Activated T-cell treated with anti-CD3 and anti-CD28 coated beads for 1 hour (primary cell): ENCODE measurements at regions not wholly inside any gene's neighbourhood (a gene's known extent, or its start where the extent isn't known, plus 50 kb on each side); places are given as distances from the start of the nearest gene placed in this dataset.
"Not testable (repeated sequence)": the region's sequence is repeated elsewhere in the genome, so short reads cannot be mapped to it uniquely, and the experiment has no call there.

Experiments
- DNase-seq: peaks from one replicate; pipeline ENCODE4 v3.0.0-alpha.2; 2020; ENCODE audit warnings: low read depth

GRCh38 chr1:239112101-239112935 lies 274.1 kb upstream of the CHRM3 start:
- no peak for DNase-seq

- no peak for DNase-seq
Measured at GRCh38 chr1:239107676-239108075, 278.7 kb upstream of the CHRM3 start.

- not testable (repeated sequence) for DNase-seq
Measured at GRCh38 chr1:239106689-239107088, 279.7 kb upstream of the CHRM3 start.

- no peak for DNase-seq
Measured at GRCh38 chr1:239098400-239099037, 287.8 kb upstream of the CHRM3 start.

DNA sequence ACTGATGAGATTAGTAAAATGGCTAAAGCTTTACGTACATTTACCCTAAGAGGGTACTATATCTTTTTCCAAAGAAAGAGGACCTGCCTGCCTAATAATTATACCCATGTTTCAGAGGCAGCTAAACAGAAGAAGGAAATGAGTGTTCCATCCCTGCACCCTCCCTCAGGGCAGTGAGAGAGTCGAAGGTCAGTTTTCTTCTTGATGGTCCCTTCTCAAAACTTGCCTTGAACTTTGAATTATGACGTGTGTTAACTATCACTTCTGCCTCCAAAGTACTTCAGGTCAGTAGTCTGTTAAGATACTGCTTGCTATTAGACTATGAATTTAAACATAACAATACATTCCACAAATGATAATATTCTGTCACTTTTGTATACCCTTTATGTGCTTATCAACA lies 294.8 kb upstream of the CHRM3 start:
- DNase-seq = no peak

DNA sequence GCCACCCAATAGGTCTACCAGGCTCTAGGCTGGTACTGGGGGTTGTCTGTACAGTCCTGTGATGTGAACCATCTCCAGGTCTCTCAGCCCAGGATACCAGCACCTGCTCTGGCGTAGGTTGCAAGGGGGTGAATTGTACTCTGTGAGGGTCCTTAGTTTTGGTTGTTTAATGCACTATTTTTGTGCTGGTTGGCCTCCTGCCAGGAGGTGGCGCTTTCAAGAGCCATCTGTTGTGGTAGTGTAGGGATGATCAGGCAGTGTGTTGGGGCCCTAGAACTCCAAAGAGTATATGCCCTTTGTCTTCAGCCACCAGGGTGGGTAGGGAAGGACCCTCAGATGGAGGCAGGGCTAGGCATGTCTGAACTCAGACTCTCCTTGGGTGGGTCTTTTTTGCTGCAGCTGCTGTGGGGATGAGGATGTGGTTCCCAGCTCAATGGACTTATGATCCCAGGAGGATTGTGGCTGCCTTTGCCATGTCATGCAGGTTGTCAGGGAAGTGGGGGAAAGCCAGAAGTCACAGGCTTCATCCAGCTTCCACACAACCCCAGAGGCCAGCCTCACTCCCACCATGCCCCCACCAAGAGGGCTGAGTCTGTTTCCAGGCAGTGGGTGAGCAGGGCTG lies 301.8 kb upstream of the CHRM3 start:
- DNase-seq = no peak

DNA sequence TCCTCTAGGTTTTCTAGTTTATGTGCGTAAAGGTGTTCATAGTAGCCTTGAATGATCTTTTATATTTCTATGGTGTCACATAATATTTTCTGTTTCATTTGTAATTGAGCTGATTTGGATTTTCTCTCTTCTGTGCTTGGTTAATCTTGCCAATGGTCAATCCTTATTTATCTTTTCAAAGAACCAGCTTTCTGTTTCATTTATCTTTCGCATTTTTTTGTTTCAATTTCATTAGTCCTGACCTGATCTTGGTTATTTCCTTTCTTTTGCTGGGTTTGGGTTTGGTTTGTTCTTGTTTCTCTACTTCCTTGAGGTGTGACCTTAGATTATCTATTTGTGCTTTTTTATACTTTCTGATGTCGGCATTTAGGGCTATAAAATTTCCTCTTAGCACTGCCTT lies 304.4 kb upstream of the CHRM3 start:
- DNase-seq = not testable (repeated sequence)

DNA sequence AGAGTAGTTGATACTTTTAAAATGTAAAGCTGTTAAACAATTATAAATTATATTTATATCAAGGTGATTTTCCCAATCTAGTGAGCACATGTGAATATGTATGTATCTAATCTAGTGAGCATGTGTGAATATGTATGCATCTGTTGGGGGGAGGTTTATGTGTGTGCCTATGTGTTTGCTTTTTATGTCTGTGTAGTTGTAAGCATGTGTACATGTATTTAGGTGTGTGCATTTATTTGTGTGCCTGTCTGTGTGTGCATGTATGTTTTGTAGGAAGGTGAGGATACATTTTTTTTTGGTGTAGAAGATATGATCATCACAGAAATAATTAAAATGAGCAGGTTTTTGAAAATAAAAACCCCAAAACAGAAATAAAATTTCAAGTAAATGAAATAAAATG lies 318.9 kb upstream of the CHRM3 start:
- no peak for DNase-seq

GRCh38 chr1:239067058-239067457 lies 319.3 kb upstream of the CHRM3 start:
- DNase-seq = no peak

GRCh38 chr1:239061770-239062169 lies 324.6 kb upstream of the CHRM3 start:
- DNase-seq = no peak

- DNase-seq = no peak
Measured at GRCh38 chr1:239058190-239058589, 328.2 kb upstream of the CHRM3 start.

- DNase-seq = no peak
Measured at GRCh38 chr1:239056940-239057339, 329.4 kb upstream of the CHRM3 start.

DNA sequence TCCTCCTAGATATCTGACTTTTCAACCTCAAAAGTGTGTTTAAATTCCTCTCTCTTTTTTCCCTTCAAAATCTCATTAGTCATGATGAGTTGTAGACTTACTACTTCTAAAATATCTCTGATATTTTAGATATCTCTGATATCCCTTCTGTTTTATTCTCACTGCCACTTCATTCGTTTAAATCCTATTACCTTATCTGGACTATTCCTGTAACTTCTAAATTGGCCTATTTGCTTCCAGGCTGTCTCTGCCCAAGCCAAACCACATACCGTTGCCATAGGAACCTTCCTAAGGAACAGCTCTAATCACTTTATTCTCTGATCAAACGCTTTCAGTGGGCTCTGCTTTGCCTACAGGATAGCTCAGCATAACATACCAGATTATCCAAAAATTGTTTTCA lies 333.1 kb upstream of the CHRM3 start:
- DNase-seq = no peak

- no peak for DNase-seq
Measured at GRCh38 chr1:239049571-239049970, 336.8 kb upstream of the CHRM3 start.

DNA sequence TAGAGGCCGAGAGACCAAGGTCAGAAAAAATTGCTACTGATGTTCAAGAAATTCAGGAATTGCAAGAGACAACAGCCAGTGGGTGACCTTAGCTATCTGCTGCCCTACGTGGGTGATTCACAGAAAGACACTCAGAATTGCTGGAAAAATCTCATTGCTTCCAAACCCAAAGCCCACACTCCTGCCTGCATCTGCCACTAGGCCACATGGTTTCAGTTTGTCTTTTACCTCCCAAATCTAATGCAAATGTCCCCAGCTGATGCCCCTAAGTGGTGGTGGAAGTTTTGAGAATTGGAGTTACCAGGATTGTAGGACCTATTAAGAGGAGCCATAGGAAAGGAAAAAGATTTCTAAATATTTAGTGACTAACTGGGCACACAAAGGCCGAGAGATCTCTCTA lies 341.5 kb upstream of the CHRM3 start:
- no peak for DNase-seq

DNA sequence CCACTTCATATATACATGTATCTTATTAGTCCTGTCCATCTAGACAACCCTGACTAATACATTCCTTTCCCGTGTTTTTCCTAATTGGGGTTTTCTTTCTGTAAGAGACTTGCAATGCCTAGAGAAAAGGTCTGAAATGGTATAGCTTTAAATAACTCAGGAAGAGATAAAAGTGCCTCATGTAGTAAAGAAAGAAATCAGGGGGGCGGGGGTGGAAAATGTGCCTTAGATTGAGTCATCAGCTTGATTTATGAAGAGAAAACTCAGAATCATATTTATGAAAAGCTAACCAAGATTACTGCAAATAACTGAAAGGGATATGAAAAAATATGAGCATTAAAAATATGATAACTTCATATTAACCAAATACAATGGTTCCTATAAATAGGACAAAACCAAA lies 345.8 kb upstream of the CHRM3 start:
- DNase-seq = no peak

DNA sequence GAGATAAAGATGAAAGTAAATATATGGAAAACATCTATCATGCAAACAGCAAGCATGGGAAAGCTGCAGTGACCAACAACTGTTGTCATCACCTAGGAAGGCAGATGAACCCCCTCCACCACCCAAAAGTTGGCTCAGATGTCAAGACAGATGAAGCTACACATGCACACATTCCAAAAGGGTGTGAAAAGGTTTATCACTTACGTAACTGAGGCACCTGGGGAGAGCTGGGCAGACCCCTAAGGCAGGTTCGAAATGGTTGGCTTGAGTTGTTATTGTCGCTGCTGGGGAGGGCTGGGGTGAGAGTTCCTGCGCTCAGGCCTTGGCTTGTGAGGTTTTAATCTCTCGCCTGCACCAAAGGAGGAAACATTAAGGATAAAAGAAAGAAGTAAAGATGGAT lies 355.1 kb upstream of the CHRM3 start:
- DNase-seq = no peak

DNA sequence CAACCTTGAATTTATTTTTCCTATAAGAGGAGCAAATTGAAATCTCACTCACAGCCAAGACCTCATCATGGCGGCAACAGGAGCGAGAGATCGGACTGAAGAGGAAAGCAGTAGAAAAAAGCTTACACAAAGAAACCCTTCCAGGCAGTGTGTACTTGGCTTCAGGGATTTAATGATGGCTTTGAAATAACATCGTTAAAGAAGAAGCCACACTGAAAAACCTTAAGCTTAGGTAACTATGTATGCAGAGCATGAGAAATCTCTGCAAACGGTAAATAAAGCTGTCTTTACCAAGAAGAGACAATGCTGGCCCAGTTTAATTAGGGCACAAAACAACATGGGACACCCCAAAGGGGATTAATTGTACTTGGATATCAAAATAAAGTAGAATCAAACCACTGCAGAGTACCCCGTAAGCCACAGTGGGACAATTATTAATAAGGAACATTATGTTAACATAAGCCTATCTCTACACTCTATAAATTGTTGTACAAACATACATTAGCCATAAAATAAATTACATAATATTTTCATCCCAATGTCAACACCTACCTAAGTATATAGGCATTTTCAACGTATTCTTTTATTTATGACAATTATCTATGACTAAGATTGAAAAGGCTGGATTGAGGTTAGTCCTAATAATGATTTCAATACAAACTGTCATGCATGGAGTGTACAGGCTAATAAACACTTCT lies 360.2 kb upstream of the CHRM3 start:
- no peak for DNase-seq

GRCh38 chr1:239025223-239025622 lies 361.1 kb upstream of the CHRM3 start:
- DNase-seq = no peak

DNA sequence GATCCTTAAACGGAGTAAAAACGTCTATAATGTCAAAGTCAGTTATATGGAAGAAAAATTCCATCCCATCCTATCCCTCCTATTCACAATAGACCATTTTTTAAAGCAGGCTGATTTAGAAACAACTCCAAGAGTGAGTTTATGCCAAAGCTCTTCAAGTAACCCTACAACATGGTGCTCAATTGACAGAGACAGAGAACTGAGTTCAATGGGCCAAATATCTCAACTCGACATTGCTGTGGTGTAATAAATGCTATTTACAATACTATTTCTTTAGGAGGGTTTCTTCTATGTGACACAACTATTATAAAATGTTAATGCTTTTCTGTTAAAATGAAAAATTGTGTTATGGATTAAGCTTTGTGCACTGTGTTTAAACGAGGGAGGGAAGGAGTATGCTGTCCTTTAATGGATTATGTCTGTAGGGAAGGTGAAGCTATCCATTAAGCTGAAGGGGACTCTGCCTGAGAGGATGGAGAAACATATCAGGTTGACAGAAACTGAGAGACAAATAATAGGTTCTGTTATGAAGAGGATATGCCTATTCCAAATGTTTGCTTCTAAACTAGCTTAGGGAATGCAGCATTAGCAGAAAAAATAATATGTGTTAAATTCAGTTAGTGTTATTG lies 362.5 kb upstream of the CHRM3 start:
- DNase-seq = no peak

GRCh38 chr1:239016337-239016736 lies 370.0 kb upstream of the CHRM3 start:
- no peak for DNase-seq

DNA sequence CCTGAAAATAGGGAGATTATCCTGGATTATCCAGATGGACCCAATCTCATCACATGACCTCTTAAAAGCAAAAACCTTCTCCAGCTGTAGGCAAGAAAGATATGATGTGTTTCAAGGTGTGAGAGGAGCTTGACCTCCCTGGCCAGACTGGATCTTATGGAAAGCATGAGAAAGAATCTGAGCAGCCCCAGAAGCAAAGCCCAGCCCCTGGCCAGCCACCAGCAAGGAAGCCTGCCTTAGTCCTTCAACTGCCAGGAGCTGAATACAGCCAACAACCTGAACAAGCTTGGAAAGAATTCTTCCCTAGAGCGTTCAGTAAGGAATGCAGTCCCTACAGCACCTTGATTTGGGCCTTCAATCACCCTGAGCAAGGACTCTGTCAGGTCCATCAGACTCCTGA lies 375.0 kb upstream of the CHRM3 start:
- no peak for DNase-seq
